H54 (cell line): ENCODE measurements at regions not wholly inside any gene's neighbourhood (a gene's known extent, or its start where the extent isn't known, plus 50 kb on each side); places are given as distances from the start of the nearest gene placed in this dataset.
A peak's percentile ranks its signal among the peaks of the same experiment; 100 is the strongest.

ENCODE experiments used
- DNase-seq: peaks from one replicate; pipeline ENCODE4 v3.0.0; 2011; ENCODE audit warnings: low spot score, mixed read lengths; ENCODE audit not compliant: insufficient read length
- FAIRE-seq: peaks from 3 replicates; lab custom pipeline; 2011; peaks lifted over from hg19 to GRCh38; lab: Jason Lieb, UNC
- POLR2A ChIP-seq: IDR thresholded peaks from 2 replicates; pipeline ENCODE4 v1.6.1; 2011; ENCODE audit warnings: low read depth, mild to moderate bottlenecking, low read length

DNA sequence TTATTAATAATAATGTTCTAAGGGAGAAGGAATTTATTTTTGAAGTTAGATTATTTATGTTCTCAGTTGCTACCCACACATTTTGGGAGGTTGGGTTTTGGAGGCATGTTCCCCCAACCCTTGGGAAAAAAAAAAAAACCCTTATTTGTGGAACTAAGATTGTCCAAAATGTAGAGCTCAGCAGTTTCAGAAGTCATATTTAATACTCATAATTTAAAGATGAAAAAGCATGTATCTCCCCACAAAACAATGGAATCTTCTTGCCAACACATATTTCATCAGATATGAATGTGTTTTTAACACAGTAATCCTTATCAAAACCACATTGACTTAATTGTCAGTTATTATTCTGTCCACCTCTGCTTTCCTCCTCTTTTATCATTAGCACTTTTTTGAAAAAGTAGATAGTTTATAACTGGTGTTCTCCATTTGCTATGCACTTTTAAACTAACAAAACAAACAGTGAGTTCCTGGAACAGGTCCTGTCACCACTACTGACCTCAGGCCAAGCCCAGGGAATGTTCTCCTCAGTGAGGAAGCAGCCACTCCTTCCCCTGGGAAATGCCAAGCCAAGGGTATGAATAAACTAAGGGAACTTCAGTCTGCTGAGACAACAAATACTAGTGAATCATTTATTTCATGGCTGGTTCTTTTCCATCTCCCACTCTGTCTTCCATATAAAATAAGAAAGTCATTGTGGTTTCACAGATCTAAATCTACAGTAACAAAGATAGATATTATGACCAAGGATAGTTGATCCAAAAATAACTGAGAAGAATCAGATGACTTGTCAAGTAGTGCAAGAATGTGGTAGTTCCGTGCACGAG, 414.4 kb upstream of the ALCAM start:
- no peak for TF ChIP-seq POLR2A
- no peak for DNase-seq
- FAIRE-seq: peak; percentile 57

DNA sequence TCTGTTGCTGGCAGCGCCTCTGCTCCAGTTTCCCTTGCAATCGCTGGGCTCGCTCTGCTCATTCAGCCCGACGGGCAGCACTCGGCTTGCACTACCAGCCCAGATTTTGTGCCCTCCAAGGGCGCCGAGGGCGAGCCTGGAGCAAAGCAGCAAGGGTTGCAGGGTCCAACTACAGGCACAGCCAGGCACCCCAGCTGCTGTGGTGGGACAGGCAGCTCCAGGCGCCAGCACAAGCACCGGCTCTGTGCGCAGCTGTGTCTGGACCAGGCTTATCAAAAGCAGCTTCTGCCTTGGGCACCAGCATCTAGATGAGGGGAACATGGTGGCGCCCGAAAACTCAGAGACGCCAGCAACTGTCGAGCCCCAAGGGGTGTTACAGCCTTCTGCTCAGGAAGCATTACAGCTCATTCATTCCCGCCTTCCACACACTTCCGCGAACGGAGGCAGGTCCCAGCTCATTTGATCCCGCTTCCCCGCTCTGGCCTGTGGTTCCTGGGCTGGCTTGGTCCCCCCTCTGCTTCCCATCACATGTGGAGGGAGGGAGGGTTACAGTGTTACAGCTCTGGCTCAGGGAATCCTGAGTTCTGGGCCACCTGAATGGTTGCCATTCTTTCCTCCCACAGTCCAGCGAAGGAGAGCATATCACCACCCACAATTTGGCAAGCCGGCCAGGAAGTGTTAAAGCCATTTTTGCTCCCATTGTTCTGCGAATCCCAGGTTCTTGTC, 409.9 kb upstream of the ALCAM start:
- TF ChIP-seq POLR2A: no peak
- FAIRE-seq (no peak), DNase-seq (no peak)

DNA sequence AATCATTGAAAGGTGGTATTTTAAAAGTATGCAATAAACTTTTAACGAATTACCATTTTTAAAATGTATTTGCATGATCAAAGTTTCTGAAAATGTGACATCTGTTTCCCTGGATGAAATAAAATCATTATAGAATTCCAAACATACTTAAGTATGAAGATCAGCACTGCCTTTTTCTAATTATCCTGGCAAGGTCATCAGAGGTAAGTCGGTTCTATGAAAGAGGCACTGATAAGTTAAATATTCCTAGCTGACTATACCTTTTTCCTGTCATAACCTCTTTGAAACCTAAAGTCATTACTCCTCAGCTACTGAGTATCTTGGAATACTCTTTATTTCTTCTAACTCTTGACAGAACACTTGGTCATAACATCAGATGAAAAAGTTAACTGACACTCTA, 406.1 kb upstream of the ALCAM start:
- TF ChIP-seq POLR2A: no peak
- FAIRE-seq (no peak), DNase-seq (no peak)

DNA sequence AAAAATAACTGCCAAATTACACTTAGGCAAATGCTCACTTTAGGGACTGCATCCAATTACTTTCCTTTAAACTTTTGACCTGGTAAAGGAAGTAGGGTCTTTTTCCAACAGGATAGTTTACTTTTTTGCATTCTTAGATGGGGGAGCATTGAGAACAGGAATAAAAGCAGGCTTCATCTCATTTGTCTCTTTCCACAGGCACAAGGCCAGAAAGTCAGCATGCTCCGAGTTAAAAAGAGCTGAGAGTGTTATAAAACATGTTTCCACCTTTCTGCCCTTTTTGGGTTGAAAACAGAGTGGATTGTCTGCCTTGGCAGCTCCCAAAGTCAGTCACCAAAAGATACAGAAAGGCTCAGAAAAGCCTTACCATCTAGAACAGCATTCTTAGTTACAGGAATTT, 404.9 kb upstream of the ALCAM start:
- no peak for DNase-seq
- no peak for TF ChIP-seq POLR2A
- FAIRE-seq: no peak

DNA sequence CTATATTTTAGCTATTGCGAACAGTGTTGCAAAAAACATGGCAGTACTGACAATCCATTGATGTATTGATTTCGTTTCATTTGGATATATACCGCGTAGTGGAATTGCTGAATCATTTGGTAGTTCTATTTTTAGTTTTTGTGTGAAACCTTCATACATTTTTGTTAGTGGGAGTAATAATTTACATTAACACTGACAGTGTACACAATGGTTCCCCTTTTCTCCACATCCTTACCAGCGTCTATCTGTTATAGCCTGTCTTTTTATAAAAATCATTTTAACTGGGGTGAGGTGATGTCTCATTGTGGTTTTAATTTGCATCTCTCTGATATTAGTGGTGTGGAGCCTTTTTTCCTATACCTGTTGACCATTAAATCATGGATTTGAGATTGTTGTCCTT, 392.4 kb upstream of the ALCAM start:
- FAIRE-seq: no peak
- no peak for DNase-seq
- no peak for TF ChIP-seq POLR2A

DNA sequence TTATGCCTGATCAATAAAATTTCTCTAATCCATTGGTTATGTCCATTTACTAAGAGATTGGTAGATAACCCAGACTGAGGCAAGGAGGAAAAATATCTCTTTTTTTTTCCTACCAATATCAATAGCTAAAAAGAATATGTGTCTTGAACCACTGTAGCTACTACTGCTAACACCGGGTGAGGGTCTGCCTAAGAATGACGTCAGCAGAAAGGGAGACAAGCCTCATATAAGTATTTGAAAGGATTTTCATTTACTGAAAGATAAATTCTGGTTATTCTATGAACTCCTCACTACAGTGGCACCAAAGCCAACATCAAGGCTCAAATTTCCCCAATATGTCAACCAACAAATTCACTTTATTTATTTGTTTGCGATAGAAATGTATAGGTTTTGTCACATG, 389.0 kb upstream of the ALCAM start:
- DNase-seq (no peak), FAIRE-seq (no peak)
- TF ChIP-seq POLR2A: no peak

DNA sequence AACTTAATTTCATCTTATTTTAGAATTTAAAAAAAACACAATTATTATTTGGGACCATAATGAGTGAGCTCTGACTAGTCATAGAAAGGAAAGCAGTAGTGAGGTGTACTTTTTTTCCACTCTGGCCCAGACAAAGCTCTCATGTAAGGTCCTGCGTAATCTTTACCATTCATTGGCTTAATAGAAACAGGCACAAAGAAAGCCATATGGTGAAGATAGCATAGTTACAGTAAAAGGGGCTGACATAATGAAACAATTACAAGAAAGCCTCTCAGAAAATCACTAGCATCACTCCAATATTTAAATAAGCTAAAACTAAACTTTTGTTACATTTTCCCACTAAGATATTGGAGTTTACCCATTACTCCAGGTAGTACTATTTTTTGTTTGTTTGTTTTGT, 384.6 kb upstream of the ALCAM start:
- no peak for DNase-seq
- no peak for TF ChIP-seq POLR2A
- FAIRE-seq: no peak

DNA sequence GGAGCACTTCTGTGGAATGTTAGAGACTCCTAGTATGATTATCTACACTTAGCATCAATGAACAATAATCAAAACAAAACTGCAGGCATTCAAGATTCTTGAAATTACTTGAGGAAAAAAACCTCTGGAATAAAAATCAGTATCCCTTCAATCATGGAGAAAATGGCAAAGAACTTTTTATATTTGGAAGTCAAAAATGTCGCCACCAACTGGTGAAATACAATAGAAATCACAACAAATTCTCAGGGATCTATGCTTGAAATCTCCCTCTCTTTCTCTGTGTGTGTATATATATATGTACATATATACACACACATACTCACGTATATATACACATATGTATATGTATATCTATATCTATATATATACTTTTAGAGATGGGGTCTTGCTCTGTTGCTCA, 378.9 kb upstream of the ALCAM start:
- no peak for TF ChIP-seq POLR2A
- no peak for FAIRE-seq
- no peak for DNase-seq

DNA sequence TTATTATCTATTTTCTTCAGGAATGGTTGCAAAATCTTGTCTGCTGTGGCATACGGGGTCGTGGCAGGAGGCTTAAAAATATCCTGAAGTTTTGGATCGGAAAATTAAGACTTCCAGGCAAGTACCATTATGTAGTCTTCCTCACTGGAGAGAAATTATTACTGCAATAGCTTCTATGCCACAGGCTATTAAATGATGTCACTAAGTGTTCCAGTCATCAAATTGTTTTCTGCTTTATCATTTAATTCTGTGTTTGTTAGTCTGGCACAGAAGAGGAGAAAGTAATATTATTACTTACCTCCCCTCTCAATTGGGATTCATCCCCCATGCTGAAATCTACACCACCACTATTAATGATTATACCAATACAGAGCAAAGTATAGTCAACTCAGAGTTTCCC, 378.2 kb upstream of the ALCAM start:
- no peak for TF ChIP-seq POLR2A
- FAIRE-seq (no peak), DNase-seq (no peak)

DNA sequence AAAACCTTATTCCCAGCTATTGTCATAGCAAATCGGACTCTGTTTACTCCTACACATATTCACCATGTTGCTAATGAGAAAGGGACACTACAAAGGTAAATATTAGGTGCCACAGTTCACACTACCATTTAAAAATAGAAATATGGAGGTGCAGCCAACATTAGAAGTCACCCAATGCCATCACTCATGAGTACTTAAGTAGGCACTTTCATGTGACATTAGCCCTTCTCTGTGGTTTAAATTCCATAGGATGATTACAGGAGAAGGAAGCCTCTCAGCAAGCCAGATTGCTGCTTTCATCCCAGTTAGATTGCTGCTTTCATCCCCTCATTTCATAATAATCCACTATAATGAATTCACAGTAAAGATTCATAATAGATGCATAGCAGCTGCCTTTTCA, 376.8 kb upstream of the ALCAM start:
- FAIRE-seq (no peak), DNase-seq (no peak)
- no peak for TF ChIP-seq POLR2A

DNA sequence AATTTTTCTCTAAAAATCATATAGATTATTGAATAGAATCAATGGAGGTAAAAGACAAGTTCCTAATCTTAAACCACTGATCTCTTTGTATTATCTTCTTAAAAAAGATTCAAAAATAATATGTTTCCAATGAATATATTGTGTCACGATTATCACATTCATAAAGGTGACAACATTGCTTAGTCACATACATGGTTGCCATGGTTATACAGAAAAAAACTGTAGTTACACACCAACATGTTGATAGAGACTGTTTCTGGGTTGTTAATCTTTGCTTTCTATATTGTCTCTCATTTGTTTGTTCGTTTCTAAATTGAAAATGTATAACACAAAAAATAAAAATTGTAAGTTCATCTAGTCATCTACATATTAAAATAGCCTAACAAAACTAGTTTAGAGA, 376.0 kb upstream of the ALCAM start:
- no peak for TF ChIP-seq POLR2A
- FAIRE-seq (no peak), DNase-seq (no peak)

DNA sequence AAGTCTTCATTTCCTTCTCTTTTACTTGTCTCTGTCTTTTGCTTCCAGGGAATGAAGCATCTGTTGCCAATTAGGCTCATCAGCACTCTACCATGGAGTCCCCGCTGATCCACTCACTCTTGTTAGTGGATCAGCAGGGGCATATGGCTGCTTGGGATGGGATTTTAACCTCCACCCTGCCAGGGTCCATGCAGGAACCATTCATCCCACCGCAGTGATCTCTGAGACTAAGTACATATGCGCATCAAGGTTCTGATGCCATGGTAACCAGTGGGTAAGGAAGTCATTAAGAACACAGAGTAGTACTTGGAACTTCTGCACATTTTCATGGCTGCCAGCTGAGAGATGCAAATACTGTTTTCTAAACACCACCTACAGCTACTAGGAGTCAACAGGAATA, 374.0 kb upstream of the ALCAM start:
- no peak for DNase-seq
- FAIRE-seq: no peak
- TF ChIP-seq POLR2A: no peak

DNA sequence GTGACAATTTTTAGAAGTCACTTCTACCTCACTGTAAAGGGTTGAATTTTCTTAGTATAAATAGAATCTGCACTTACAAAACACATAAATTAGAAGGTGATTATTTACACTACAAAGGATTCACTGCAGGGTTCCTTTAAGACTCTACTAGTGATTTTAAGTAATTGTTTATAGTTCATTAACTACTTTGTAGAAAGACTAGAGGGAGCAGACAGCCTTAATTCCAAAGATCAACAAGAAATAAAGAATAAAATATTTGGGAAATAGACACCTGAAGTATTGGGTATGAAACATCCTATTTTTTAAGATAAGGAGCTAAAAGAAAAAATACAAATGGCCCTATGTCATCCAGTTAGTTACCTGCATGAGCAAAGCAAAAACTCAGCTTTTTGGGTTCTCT, 360.5 kb upstream of the ALCAM start:
- DNase-seq (no peak), FAIRE-seq (no peak)
- TF ChIP-seq POLR2A: no peak

DNA sequence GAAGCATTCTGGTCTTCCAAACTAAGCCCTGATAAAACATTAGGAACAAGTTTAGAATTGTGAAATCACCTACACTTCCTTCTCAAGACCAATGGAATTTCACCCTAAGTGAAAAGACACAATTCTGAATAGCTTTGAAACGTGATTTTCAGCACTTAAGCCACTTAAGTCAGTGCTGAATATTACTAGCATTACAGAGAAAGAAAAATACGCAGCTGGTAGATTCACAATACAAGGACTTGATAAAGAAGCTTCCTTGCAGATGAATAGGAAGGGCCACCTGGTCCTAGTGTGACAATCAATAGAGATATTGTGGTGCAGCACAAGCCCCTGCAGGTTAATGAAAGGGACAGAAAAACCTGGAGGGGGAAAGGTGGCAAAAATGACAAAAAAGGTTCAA, 353.1 kb upstream of the ALCAM start:
- no peak for FAIRE-seq
- no peak for DNase-seq
- TF ChIP-seq POLR2A: no peak

DNA sequence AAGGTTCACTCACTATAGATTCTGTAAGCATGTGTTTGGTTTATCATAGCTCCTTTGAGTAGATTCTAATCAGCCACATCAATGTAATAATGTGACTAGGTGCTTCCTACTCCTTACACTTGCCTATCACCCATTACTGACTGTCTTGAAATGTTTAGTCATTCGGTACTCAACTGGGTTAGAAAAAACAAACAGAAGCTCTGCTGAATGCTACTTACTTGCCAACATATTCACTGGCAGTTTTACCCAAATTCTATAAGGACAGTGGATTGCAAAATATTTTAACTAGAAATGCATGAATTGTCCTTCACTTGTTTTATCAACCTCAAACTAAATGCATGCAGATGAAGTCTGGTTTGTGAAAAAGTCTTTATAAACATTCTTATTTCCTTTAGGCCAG, 352.1 kb upstream of the ALCAM start:
- FAIRE-seq: no peak
- DNase-seq: no peak
- TF ChIP-seq POLR2A: no peak
